Lower leg skin (tissue), 4 donors: ENCODE measurements at regions not wholly inside any gene's neighbourhood (a gene's known extent, or its start where the extent isn't known, plus 50 kb on each side); places are given as distances from the start of the nearest gene placed in this dataset.

Source experiments
- DNase-seq, 2 donors: peaks; one replicate each; pipeline ENCODE4 v3.0.0-alpha.2; 2019; ENCODE audit warnings: low spot score in 2 of 2
- H3K4me3 ChIP-seq: fragments of 200-600 bp; sonication (generic); 2 replicates; pipeline ENCODE4 v1.5.1; 2017; ENCODE audit warnings: mild to moderate bottlenecking, low read depth; ENCODE audit not compliant: poor library complexity, severe bottlenecking
- CTCF ChIP-seq, 3 donors: fragments of 450-650 bp; IDR thresholded peaks; one replicate each; pipeline ENCODE4 v1.5.1; 2016; ENCODE audit warnings: antibody characterized with exemption in 3 of 3, mild to moderate bottlenecking in 3 of 3, moderate library complexity in 2 of 3
- POLR2A ChIP-seq, 2 donors: fragments of 450-650 bp; IDR thresholded peaks; one replicate each; pipeline ENCODE4 v1.6.1; 2016 to 2017; ENCODE audit warnings: antibody characterized with exemption in 2 of 2, mild to moderate bottlenecking in 1 of 2, moderate library complexity in 1 of 2
- WGBS, 2 donors: methylation state at CpG; one replicate each; pipeline ENCODE4 v1.1.5; 2018; 5-methylcytosine and 5-hydroxymethylcytosine counted together
- intact Hi-C: fragments of 100-400 bp; cut with DNase I; formaldehyde crosslinking; loops from one replicate; pipeline ENCODE4 v1.15.0; 2023; ENCODE audit warnings: low total_unique reads

GRCh38 chr5:56567278-56567677, 248.1 kb upstream of the MAP3K1 start:
- intact Hi-C loops: no loop called here
- TF ChIP-seq CTCF (IDR thresholded peaks at IDR 0.05): no peak
- WGBS, 2 donors: 87 to 94% methylated on average over 4 of the region's 4 CpGs
- no peak overlapping the region for H3K4me3 ChIP-seq
- DNase-seq: no peak

- intact Hi-C loops: no loop called here
- H3K4me3 ChIP-seq: no peak overlapping the region
- whole genome bisulfite sequencing, 2 donors: 87 to 89% methylated on average over 12 of the region's 12 CpGs
- TF ChIP-seq CTCF (IDR thresholded peaks at IDR 0.05) (no peak), POLR2A (IDR thresholded peaks at IDR 0.05) (no peak)
- no peak for DNase-seq
Observed at GRCh38 chr5:56566374-56567249, 248.7 kb upstream of the MAP3K1 start.

- no peak for TF ChIP-seq POLR2A (IDR thresholded peaks at IDR 0.05)
- no peak for TF ChIP-seq CTCF (IDR thresholded peaks at IDR 0.05)
- no peak overlapping the region for H3K4me3 ChIP-seq
- 52 to 63% methylated on average over 3 of the region's 3 CpGs for WGBS, 2 donors
- intact Hi-C loops: no loop called here
- DNase-seq: no peak
Observed at GRCh38 chr5:56565644-56566043, 249.7 kb upstream of the MAP3K1 start.

- intact Hi-C loops: no loop called here
- 81 to 95% methylated on average over 3 of the region's 3 CpGs for whole genome bisulfite sequencing, 2 donors
- no peak for TF ChIP-seq POLR2A (IDR thresholded peaks at IDR 0.05)
- no peak for TF ChIP-seq CTCF (IDR thresholded peaks at IDR 0.05)
- H3K4me3 ChIP-seq: no peak overlapping the region
- no peak for DNase-seq
Observed at GRCh38 chr5:56565283-56565615, 250.1 kb upstream of the MAP3K1 start.

GRCh38 chr5:56564541-56565282, 250.6 kb upstream of the MAP3K1 start:
- TF ChIP-seq POLR2A (IDR thresholded peaks at IDR 0.05): no peak
- 61 to 67% methylated on average over 7 of the region's 7 CpGs for WGBS, 2 donors
- no peak overlapping the region for H3K4me3 ChIP-seq
- intact Hi-C loops: no loop called here
- DNase-seq: no peak

- H3K4me3 ChIP-seq: no peak overlapping the region
- intact Hi-C loops: no loop called here
- TF ChIP-seq POLR2A (IDR thresholded peaks at IDR 0.05): no peak
- no peak for TF ChIP-seq CTCF (IDR thresholded peaks at IDR 0.05)
- WGBS, 2 donors: 38 to 53% methylated on average over 2 of the region's 2 CpGs
- DNase-seq: no peak
Observed at GRCh38 chr5:56561455-56561854, 253.9 kb upstream of the MAP3K1 start.
